ENCODE measurements at regions not wholly inside any gene's neighbourhood (a gene's known extent, or its start where the extent isn't known, plus 50 kb on each side); places are given as distances from the start of the nearest gene placed in this dataset.
"Not testable (repeated sequence)": the region's sequence is repeated elsewhere in the genome, so short reads cannot be mapped to it uniquely, and the experiment has no call there.

DNA sequence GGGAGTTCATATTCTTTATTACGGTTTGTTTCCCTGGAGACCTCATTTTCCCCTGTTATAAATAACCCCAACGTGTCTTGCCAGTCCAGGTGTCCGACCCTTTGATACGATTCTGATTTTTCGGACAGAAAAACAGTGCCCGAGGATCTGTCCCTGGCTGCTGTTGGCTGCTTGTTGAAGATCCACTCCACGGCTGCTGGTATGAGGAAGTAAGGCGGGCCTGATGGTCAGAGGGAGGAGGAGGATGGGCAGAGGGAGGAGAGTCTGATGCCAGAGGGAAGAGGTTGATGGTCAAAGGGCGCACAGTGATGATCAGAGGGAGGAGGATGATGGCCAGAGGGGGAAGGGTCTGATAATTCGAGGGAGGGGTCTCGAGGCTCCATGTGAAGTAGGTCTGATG is 99.9 kb downstream of the ATP6V0E2 start:
- H3K27ac ChIP-seq; H3K4me1 ChIP-seq (ENCODE audit: control insufficient read depth in 1 of 2, insufficient read depth in 1 of 2, low read depth in 1 of 2, low read length in 1 of 2); H3K36me3 ChIP-seq; H3K27me3 ChIP-seq; H3K4me3 ChIP-seq (ENCODE audit: low read depth in 1 of 2, low read length in 1 of 2); H3K9me3 ChIP-seq: not testable (repeated sequence)

- H3K27me3 ChIP-seq; H3K4me1 ChIP-seq (ENCODE audit: control insufficient read depth in 1 of 2, insufficient read depth in 1 of 2, low read depth in 1 of 2, low read length in 1 of 2); H3K4me3 ChIP-seq (ENCODE audit: low read depth in 1 of 2, low read length in 1 of 2); H3K9me3 ChIP-seq; H3K36me3 ChIP-seq; H3K27ac ChIP-seq: not testable (repeated sequence)
These were observed 101.8 kb downstream of the ATP6V0E2 start for GRCh38 chr7:149975608-149976007.

GRCh38 chr7:149978537-149978936 is 104.8 kb downstream of the ATP6V0E2 start:
- H3K4me1 ChIP-seq (ENCODE audit: control insufficient read depth in 1 of 2, insufficient read depth in 1 of 2, low read depth in 1 of 2, low read length in 1 of 2); H3K9me3 ChIP-seq; H3K4me3 ChIP-seq (ENCODE audit: low read depth in 1 of 2, low read length in 1 of 2); H3K36me3 ChIP-seq; H3K27ac ChIP-seq; H3K27me3 ChIP-seq: not testable (repeated sequence)

GRCh38 chr7:149978944-149979343 is 105.2 kb downstream of the ATP6V0E2 start:
- not testable (repeated sequence) for H3K27me3 ChIP-seq; H3K9me3 ChIP-seq; H3K27ac ChIP-seq; H3K4me3 ChIP-seq (ENCODE audit: low read depth in 1 of 2, low read length in 1 of 2); H3K4me1 ChIP-seq (ENCODE audit: control insufficient read depth in 1 of 2, insufficient read depth in 1 of 2, low read depth in 1 of 2, low read length in 1 of 2); H3K36me3 ChIP-seq

GRCh38 chr7:149982537-149983112 is 108.9 kb downstream of the ATP6V0E2 start:
- H3K27me3 ChIP-seq; H3K9me3 ChIP-seq; H3K4me3 ChIP-seq (ENCODE audit: low read depth in 1 of 2, low read length in 1 of 2); H3K36me3 ChIP-seq; H3K27ac ChIP-seq; H3K4me1 ChIP-seq (ENCODE audit: control insufficient read depth in 1 of 2, insufficient read depth in 1 of 2, low read depth in 1 of 2, low read length in 1 of 2): not testable (repeated sequence)

GRCh38 chr7:149986866-149987265 is 113.1 kb downstream of the ATP6V0E2 start:
- not testable (repeated sequence) for H3K9me3 ChIP-seq; H3K27me3 ChIP-seq; H3K4me1 ChIP-seq (ENCODE audit: control insufficient read depth in 1 of 2, insufficient read depth in 1 of 2, low read depth in 1 of 2, low read length in 1 of 2); H3K36me3 ChIP-seq; H3K4me3 ChIP-seq (ENCODE audit: low read depth in 1 of 2, low read length in 1 of 2); H3K27ac ChIP-seq

DNA sequence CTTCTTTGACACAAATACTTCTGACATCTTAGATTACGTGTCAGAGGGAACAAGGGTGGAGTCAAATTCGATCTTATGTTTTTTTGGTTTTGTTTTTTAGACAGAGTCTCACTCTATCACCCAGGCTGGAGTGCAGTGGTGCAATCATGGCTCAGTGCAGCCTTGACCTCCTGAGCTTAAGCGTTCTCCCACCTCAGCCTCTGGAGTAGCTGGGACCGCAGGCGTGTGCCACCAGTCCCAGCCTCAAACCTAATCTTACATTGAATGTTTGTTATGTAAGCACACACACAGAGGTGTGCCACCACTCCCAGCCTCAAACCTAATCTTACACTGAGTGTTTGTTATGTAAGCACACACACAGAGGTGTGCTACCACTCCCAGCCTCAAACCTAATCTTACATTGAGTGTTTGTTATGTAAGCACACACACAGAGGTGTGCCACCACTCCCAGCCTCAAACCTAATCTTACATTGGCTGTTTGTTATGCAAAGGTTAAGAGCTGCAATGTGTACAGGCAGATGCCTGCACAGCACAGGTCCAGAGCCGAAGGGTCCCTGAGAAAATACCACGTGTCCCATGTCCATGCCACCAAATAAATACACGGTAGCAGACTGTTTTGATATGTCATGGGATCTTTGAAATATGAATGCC is 118.0 kb downstream of the ATP6V0E2 start:
- H3K27me3 ChIP-seq; H3K9me3 ChIP-seq; H3K36me3 ChIP-seq; H3K4me1 ChIP-seq (ENCODE audit: control insufficient read depth in 1 of 2, insufficient read depth in 1 of 2, low read depth in 1 of 2, low read length in 1 of 2); H3K27ac ChIP-seq; H3K4me3 ChIP-seq (ENCODE audit: low read depth in 1 of 2, low read length in 1 of 2): not testable (repeated sequence)

- not testable (repeated sequence) for H3K9me3 ChIP-seq, H3K36me3 ChIP-seq
These were observed 118.6 kb downstream of the ATP6V0E2 start for GRCh38 chr7:149992366-149992765.

DNA sequence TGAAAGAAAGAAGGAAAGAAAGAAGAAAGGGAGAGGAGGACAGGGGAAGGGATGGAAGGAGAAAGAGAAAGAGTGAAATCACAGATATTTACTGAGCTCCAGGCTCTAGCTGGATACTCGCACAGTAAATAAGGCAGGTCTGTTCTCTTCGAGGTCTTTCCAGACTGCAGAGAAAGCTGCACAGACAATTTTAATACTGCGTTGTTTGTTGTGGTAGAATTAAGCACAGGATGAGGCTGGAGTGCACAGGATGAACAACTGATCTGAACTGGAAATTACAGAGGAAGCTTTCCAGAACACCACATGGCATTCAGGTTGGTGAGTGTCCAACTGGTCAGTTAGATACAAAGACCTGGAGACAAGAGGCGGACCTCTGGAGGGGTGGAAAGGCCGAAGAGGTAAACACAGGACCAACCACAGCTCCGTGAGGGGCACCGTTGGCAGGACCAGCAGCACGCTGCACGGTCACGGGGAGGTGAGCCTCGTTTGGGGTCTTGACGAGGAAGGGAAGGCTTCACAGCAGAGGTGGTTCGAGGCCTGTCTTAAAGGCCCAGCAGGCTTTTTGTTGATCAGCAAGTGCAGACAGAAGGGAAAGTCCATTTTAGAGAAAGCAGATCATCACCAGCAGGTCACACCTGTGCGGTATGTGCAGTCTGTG is 121.7 kb downstream of the ATP6V0E2 start:
- H3K4me1 ChIP-seq (ENCODE audit: control insufficient read depth in 1 of 2, insufficient read depth in 1 of 2, low read depth in 1 of 2, low read length in 1 of 2); H3K36me3 ChIP-seq; H3K27me3 ChIP-seq; H3K9me3 ChIP-seq; H3K4me3 ChIP-seq (ENCODE audit: low read depth in 1 of 2, low read length in 1 of 2); H3K27ac ChIP-seq: not testable (repeated sequence)

More at GRCh38 chr7:149992366-149992765, 118.6 kb downstream of the ATP6V0E2 start:
- H3K4me1 ChIP-seq (ENCODE audit: control insufficient read depth in 1 of 2, insufficient read depth in 1 of 2, low read depth in 1 of 2, low read length in 1 of 2); H3K4me3 ChIP-seq (ENCODE audit: low read depth in 1 of 2, low read length in 1 of 2); H3K27me3 ChIP-seq; H3K27ac ChIP-seq: not testable (repeated sequence)

GRCh38 chr7:150000780-150001599 is 127.2 kb downstream of the ATP6V0E2 start:
- not testable (repeated sequence) for H3K9me3 ChIP-seq; H3K4me3 ChIP-seq (ENCODE audit: low read depth in 1 of 2, low read length in 1 of 2); H3K36me3 ChIP-seq; H3K27me3 ChIP-seq; H3K4me1 ChIP-seq (ENCODE audit: control insufficient read depth in 1 of 2, insufficient read depth in 1 of 2, low read depth in 1 of 2, low read length in 1 of 2); H3K27ac ChIP-seq
